ENCODE measurements at regions not wholly inside any gene's neighbourhood (a gene's known extent, or its start where the extent isn't known, plus 50 kb on each side); places are given as distances from the start of the nearest gene placed in this dataset.

- DNase-seq (ENCODE audit: low spot score, unreplicated experiment) = no peak
- Mint-ChIP-seq H3K27me3 (no peaks in the 10 kb centered on the region), H3K27ac (no peak overlapping the region), H3K36me3 (ENCODE audit: insufficient read depth) (no peaks in the 10 kb centered on the region), H3K9me3 (ENCODE audit: low read depth) (peaks cover 9% of the 10 kb centered on the region), H3K4me3 (ENCODE audit: low read depth) (no peak overlapping the region), H3K4me1 (ENCODE audit: low read depth) (peaks cover 11% of the 10 kb centered on the region)
- no peak for TF ChIP-seq CTCF (IDR thresholded peaks at IDR 0.05; ENCODE audit: unreplicated experiment)
Measured at GRCh38 chr3:191123946-191124345, 75.1 kb upstream of the OSTN start.

- H3K36me3 Mint-ChIP-seq (ENCODE audit: insufficient read depth) = no peaks in the 10 kb centered on the region
- H3K9me3 Mint-ChIP-seq (ENCODE audit: low read depth) = peaks cover 9% of the 10 kb centered on the region
- no peak for DNase-seq (ENCODE audit: low spot score, unreplicated experiment)
- TF ChIP-seq CTCF (IDR thresholded peaks at IDR 0.05; ENCODE audit: unreplicated experiment) = no peak
- no peak overlapping the region for H3K4me3 Mint-ChIP-seq (ENCODE audit: low read depth)
- no peak overlapping the region for H3K27ac Mint-ChIP-seq
- H3K4me1 Mint-ChIP-seq (ENCODE audit: low read depth) = peaks cover 11% of the 10 kb centered on the region
- H3K27me3 Mint-ChIP-seq = no peaks in the 10 kb centered on the region
Measured at GRCh38 chr3:191123231-191123630, 75.8 kb upstream of the OSTN start.

GRCh38 chr3:191120447-191121298, 78.4 kb upstream of the OSTN start:
- Mint-ChIP-seq H3K36me3 (ENCODE audit: insufficient read depth) (no peaks in the 10 kb centered on the region), H3K4me1 (ENCODE audit: low read depth) (peaks cover 11% of the 10 kb centered on the region), H3K4me3 (ENCODE audit: low read depth) (no peak overlapping the region), H3K27me3 (no peaks in the 10 kb centered on the region), H3K27ac (no peak overlapping the region), H3K9me3 (ENCODE audit: low read depth) (no peaks in the 10 kb centered on the region)
- TF ChIP-seq CTCF (IDR thresholded peaks at IDR 0.05; ENCODE audit: unreplicated experiment) = no peak
- DNase-seq (ENCODE audit: low spot score, unreplicated experiment) = no peak

- TF ChIP-seq CTCF (IDR thresholded peaks at IDR 0.05; ENCODE audit: unreplicated experiment) = no peak
- no peak overlapping the region for H3K27ac Mint-ChIP-seq
- no peaks in the 10 kb centered on the region for H3K9me3 Mint-ChIP-seq (ENCODE audit: low read depth)
- H3K4me3 Mint-ChIP-seq (ENCODE audit: low read depth) = no peak overlapping the region
- no peak for DNase-seq (ENCODE audit: low spot score, unreplicated experiment)
- H3K27me3 Mint-ChIP-seq = no peaks in the 10 kb centered on the region
- peaks cover 11% of the 10 kb centered on the region for H3K4me1 Mint-ChIP-seq (ENCODE audit: low read depth)
- no peaks in the 10 kb centered on the region for H3K36me3 Mint-ChIP-seq (ENCODE audit: insufficient read depth)
Measured at GRCh38 chr3:191119415-191120295, 79.4 kb upstream of the OSTN start.

- Mint-ChIP-seq H3K27me3 (no peaks in the 10 kb centered on the region), H3K4me1 (ENCODE audit: low read depth) (no peaks in the 10 kb centered on the region), H3K9me3 (ENCODE audit: low read depth) (no peaks in the 10 kb centered on the region), H3K36me3 (ENCODE audit: insufficient read depth) (no peaks in the 10 kb centered on the region), H3K4me3 (ENCODE audit: low read depth) (no peak overlapping the region), H3K27ac (no peak overlapping the region)
- no peak for TF ChIP-seq CTCF (IDR thresholded peaks at IDR 0.05; ENCODE audit: unreplicated experiment)
- DNase-seq (ENCODE audit: low spot score, unreplicated experiment) = no peak
Measured at GRCh38 chr3:191111722-191112121, 87.3 kb upstream of the OSTN start.

All from progenitor cell of endocrine pancreas (in vitro differentiated cells).